Peyer's patch (tissue), 4 donors: ENCODE measurements at regions not wholly inside any gene's neighbourhood (a gene's known extent, or its start where the extent isn't known, plus 50 kb on each side); places are given as distances from the start of the nearest gene placed in this dataset.

Experiments
- CTCF ChIP-seq, 6 experiments: fragments of 450-650 bp in 4 of 6; fragments of 200-600 bp in 2 of 6; sonication (generic) in 1 of 6; IDR thresholded peaks; one replicate each; pipeline ENCODE4 v1.5.1; 2017 to 2019; ENCODE audit warnings: antibody characterized with exemption in 6 of 6, mild to moderate bottlenecking in 3 of 6, moderate library complexity in 1 of 6
- POLR2A ChIP-seq, 2 donors: fragments of 450-650 bp; IDR thresholded peaks; one replicate each; pipeline ENCODE4 v1.5.1; 2017; ENCODE audit warnings: antibody characterized with exemption in 2 of 2, mild to moderate bottlenecking in 2 of 2, moderate library complexity in 2 of 2

- TF ChIP-seq CTCF (IDR thresholded peaks at IDR 0.05) (no peak), POLR2A (IDR thresholded peaks at IDR 0.05) (no peak)
Observed at GRCh38 chr5:145218982-145219381, 616.2 kb downstream of the PRELID2 start.
